WTC11 (cell line): ENCODE measurements at regions not wholly inside any gene's neighbourhood (a gene's known extent, or its start where the extent isn't known, plus 50 kb on each side); places are given as distances from the start of the nearest gene placed in this dataset.

Experiments
- ATAC-seq: fragments of 200-7000 bp; cut with Tn5 transposase; 2 replicates; pipeline ENCODE4 v1.10.0; 2021; ENCODE audit warnings: mild to moderate bottlenecking, moderate library complexity
- CTCF ChIA-PET: fragments of 300-600 bp; sonication (Branson Sonifier 250); formaldehyde crosslinking; loops from one replicate; lab custom pipeline; 2021; ENCODE audit warnings: antibody characterized with exemption; lab: Charles Lee
- POLR2A ChIA-PET: fragments of 350-600 bp; sonication (Branson Sonifier 250); formaldehyde crosslinking; loops from one replicate; lab custom pipeline; 2021; ENCODE audit warnings: antibody characterized with exemption; lab: Charles Lee
- DNase-seq: peaks from one replicate; pipeline ENCODE4 v3.0.0; 2021; ENCODE audit warnings: low spot score
- H3K27ac Mint-ChIP-seq: 2 replicates; pipeline ENCODE4 v1.8.0; 2021; ENCODE audit warnings: mixed read lengths
- H3K27me3 Mint-ChIP-seq: 2 replicates; pipeline ENCODE4 v1.8.0; 2021; ENCODE audit warnings: low read depth, mild to moderate bottlenecking, moderate library complexity, mixed read lengths
- H3K36me3 Mint-ChIP-seq: 2 replicates; pipeline ENCODE4 v1.8.0; 2021; ENCODE audit warnings: mixed read lengths
- H3K4me1 Mint-ChIP-seq: 2 replicates; pipeline ENCODE4 v1.8.0; 2022; ENCODE audit warnings: mixed read lengths
- H3K4me3 Mint-ChIP-seq: 2 replicates; pipeline ENCODE4 v1.8.0; 2021; ENCODE audit warnings: mild to moderate bottlenecking, moderate library complexity, mixed read lengths
- H3K9me3 Mint-ChIP-seq: 2 replicates; pipeline ENCODE4 v1.8.0; 2021; ENCODE audit warnings: mixed read lengths
- AR ChIP-seq: fragments of 250-450 bp; sonication (Bioruptor Pico); IDR thresholded peaks from 2 replicates; pipeline ENCODE4 v1.9.0; 2021; ENCODE audit warnings: mild to moderate bottlenecking
- ATF3 ChIP-seq: sonication (generic); formaldehyde crosslinking; conservative IDR thresholded peaks from 2 replicates; pipeline ENCODE4 v1.8.1; 2022; ENCODE audit warnings: mild to moderate bottlenecking, missing genetic modification reagents
- ATF6 ChIP-seq: sonication (generic); formaldehyde crosslinking; IDR thresholded peaks from 2 replicates; pipeline ENCODE4 v1.8.1; 2023; ENCODE audit warnings: mild to moderate bottlenecking, missing genetic modification reagents
- E2F4 ChIP-seq: sonication (generic); formaldehyde crosslinking; IDR thresholded peaks from 2 replicates; pipeline ENCODE4 v1.8.1; 2022; ENCODE audit warnings: low read depth, mild to moderate bottlenecking, moderate library complexity, missing genetic modification reagents, borderline replicate concordance
- EMX1 ChIP-seq: fragments of 250-450 bp; sonication (Bioruptor Pico); IDR thresholded peaks from 2 replicates; pipeline ENCODE4 v1.8.0; 2021; ENCODE audit warnings: mild to moderate bottlenecking
- ERG ChIP-seq: fragments of 250-450 bp; sonication (Bioruptor Pico); IDR thresholded peaks from 2 replicates; pipeline ENCODE4 v1.8.0; 2021; ENCODE audit warnings: mild to moderate bottlenecking
- ETV6 ChIP-seq: sonication (generic); formaldehyde crosslinking; IDR thresholded peaks from 2 replicates; pipeline ENCODE4 v1.8.1; 2022; ENCODE audit warnings: mild to moderate bottlenecking, missing genetic modification reagents
- IRF2 ChIP-seq: sonication (generic); formaldehyde crosslinking; IDR thresholded peaks from 2 replicates; pipeline ENCODE4 v1.8.0; 2022; ENCODE audit warnings: low read depth, missing genetic modification reagents, borderline replicate concordance
- NFYB ChIP-seq: sonication (generic); formaldehyde crosslinking; conservative IDR thresholded peaks from 2 replicates; pipeline ENCODE4 v1.8.0; 2022; ENCODE audit warnings: low read depth, missing genetic modification reagents
- NR1H2 ChIP-seq: sonication (generic); formaldehyde crosslinking; IDR thresholded peaks from 2 replicates; pipeline ENCODE4 v1.9.0; 2021; ENCODE audit warnings: mild to moderate bottlenecking, moderate library complexity, missing genetic modification reagents
- NR2C2 ChIP-seq: sonication (generic); formaldehyde crosslinking; IDR thresholded peaks from 2 replicates; pipeline ENCODE4 v1.8.0; 2022; ENCODE audit warnings: mild to moderate bottlenecking, missing genetic modification reagents
- NR3C1 ChIP-seq: sonication (generic); formaldehyde crosslinking; conservative IDR thresholded peaks from 2 replicates; pipeline ENCODE4 v1.8.1; 2023; ENCODE audit warnings: low read depth, mild to moderate bottlenecking, missing genetic modification reagents
- OVOL2 ChIP-seq: fragments of 250-450 bp; sonication (Bioruptor Pico); IDR thresholded peaks from 2 replicates; pipeline ENCODE4 v1.9.0; 2021; ENCODE audit warnings: mild to moderate bottlenecking, borderline replicate concordance
- TEAD4 ChIP-seq: sonication (generic); formaldehyde crosslinking; IDR thresholded peaks from 2 replicates; pipeline ENCODE4 v1.8.0; 2022; ENCODE audit warnings: mild to moderate bottlenecking, missing genetic modification reagents
- USF2 ChIP-seq: sonication (generic); formaldehyde crosslinking; IDR thresholded peaks from 2 replicates; pipeline ENCODE4 v1.8.1; 2023; ENCODE audit warnings: mild to moderate bottlenecking, missing genetic modification reagents, moderate library complexity
- ZSCAN18 ChIP-seq: fragments of 250-450 bp; sonication (Bioruptor Pico); IDR thresholded peaks from 2 replicates; pipeline ENCODE4 v2.1.2; 2022; ENCODE audit warnings: mild to moderate bottlenecking, moderate library complexity
- TF ChIP-seq, protein P1 (sequence below): fragments of 250-450 bp; sonication (Bioruptor Pico); IDR thresholded peaks from 2 replicates; pipeline ENCODE4 v1.9.0; 2021; ENCODE audit warnings: mild to moderate bottlenecking, borderline replicate concordance

DNA sequence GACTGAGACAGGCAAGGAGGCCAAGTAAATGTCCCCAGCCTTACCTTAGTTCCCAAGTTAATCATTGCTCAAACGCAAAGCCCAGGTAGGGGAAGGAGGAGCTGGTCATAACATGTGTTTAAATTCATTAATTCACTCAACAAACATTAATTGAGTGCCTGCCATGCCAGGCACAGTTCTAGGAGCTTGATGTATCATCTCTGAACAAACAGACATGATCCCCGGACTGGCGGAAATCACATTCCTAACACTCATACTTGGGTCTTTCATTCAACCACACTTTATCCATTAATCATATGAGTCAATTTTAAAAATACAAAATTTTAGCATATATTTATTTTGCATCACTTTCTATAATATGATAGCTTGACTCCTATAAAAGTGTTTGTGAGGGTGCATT lies 335.3 kb upstream of the NOCT start (continued):
- TF ChIP-seq ATF6 (CRISPR knock-in tag) (no peak), E2F4 (CRISPR knock-in tag) (no peak), ATF3 (CRISPR knock-in tag) (no peak)

GRCh38 chr4:138678985-138679746 lies 336.4 kb upstream of the NOCT start:
- H3K4me1 Mint-ChIP-seq = peaks cover 56% of the 10 kb centered on the region
- no peak for TF ChIP-seq NR3C1 (CRISPR knock-in tag)
- TF ChIP-seq NR1H2 = no peak
- TF ChIP-seq ETV6 (CRISPR knock-in tag) = no peak
- TF ChIP-seq ZSCAN18 (CRISPR knock-in tag) = no peak
- no peak for TF ChIP-seq NR2C2 (CRISPR knock-in tag)
- TF ChIP-seq IRF2 (CRISPR knock-in tag) = no peak
- no peak for TF ChIP-seq TEAD4 (CRISPR knock-in tag)
- no peak for TF ChIP-seq ERG (CRISPR knock-in tag)
- no peak for TF ChIP-seq OVOL2 (CRISPR knock-in tag)
- TF ChIP-seq, protein P1, sequence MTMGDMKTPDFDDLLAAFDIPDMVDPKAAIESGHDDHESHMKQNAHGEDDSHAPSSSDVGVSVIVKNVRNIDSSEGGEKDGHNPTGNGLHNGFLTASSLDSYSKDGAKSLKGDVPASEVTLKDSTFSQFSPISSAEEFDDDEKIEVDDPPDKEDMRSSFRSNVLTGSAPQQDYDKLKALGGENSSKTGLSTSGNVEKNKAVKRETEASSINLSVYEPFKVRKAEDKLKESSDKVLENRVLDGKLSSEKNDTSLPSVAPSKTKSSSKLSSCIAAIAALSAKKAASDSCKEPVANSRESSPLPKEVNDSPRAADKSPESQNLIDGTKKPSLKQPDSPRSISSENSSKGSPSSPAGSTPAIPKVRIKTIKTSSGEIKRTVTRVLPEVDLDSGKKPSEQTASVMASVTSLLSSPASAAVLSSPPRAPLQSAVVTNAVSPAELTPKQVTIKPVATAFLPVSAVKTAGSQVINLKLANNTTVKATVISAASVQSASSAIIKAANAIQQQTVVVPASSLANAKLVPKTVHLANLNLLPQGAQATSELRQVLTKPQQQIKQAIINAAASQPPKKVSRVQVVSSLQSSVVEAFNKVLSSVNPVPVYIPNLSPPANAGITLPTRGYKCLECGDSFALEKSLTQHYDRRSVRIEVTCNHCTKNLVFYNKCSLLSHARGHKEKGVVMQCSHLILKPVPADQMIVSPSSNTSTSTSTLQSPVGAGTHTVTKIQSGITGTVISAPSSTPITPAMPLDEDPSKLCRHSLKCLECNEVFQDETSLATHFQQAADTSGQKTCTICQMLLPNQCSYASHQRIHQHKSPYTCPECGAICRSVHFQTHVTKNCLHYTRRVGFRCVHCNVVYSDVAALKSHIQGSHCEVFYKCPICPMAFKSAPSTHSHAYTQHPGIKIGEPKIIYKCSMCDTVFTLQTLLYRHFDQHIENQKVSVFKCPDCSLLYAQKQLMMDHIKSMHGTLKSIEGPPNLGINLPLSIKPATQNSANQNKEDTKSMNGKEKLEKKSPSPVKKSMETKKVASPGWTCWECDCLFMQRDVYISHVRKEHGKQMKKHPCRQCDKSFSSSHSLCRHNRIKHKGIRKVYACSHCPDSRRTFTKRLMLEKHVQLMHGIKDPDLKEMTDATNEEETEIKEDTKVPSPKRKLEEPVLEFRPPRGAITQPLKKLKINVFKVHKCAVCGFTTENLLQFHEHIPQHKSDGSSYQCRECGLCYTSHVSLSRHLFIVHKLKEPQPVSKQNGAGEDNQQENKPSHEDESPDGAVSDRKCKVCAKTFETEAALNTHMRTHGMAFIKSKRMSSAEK = no peak
- TF ChIP-seq USF2 = no peak
- TF ChIP-seq AR (CRISPR knock-in tag) = no peak
- no peak for TF ChIP-seq ATF3 (CRISPR knock-in tag)
- TF ChIP-seq NFYB (CRISPR knock-in tag) = no peak
- TF ChIP-seq EMX1 = no peak
- TF ChIP-seq, all 79 proteins: peak for 0
- ChIA-PET CTCF (interaction anchor here (0.9 to 3.3 kb wide), 6 partner anchors 102 to 859 kb away, joined by 3 to 23 read pairs (median 8); no protein-coding TSS in a partner anchor), POLR2A (interaction anchor here (0.6 kb wide), 1 partner anchor 670 kb away, joined by 3 read pairs; no protein-coding TSS in a partner anchor)
- H3K4me3 Mint-ChIP-seq = no peak overlapping the region
- no peaks in the 10 kb centered on the region for H3K36me3 Mint-ChIP-seq
- no peak overlapping the region for H3K27ac Mint-ChIP-seq
- ATAC-seq (no peak), DNase-seq (no peak)
- peaks cover 3% of the 10 kb centered on the region; the same call in 1 of the 2 replicates for H3K27me3 Mint-ChIP-seq
- peaks cover 3% of the 10 kb centered on the region for H3K9me3 Mint-ChIP-seq
